Activated CD4-positive, alpha-beta T cell treated with anti-CD3 and anti-CD28 coated beads, Interleukin-10, Interleukin-2, amounts not matched to agents 100 ng/mL and 50 ng/mL, durations not matched to agents 16 hours and 8 hours (primary cell): ENCODE measurements at regions not wholly inside any gene's neighbourhood (a gene's known extent, or its start where the extent isn't known, plus 50 kb on each side); places are given as distances from the start of the nearest gene placed in this dataset.
"Not testable (repeated sequence)": the region's sequence is repeated elsewhere in the genome, so short reads cannot be mapped to it uniquely, and the experiment has no call there.

Source experiments
- DNase-seq: peaks from one replicate; pipeline ENCODE4 v3.0.0-alpha.2; 2020

- DNase-seq: no peak
Observed at GRCh38 chr16:63410594-63410993, 1374.4 kb upstream of the CDH8 start.

- no peak for DNase-seq
Observed at GRCh38 chr16:63403792-63404191, 1367.6 kb upstream of the CDH8 start.

- DNase-seq: not testable (repeated sequence)
Observed at GRCh38 chr16:63388277-63388676, 1352.0 kb upstream of the CDH8 start.

GRCh38 chr16:63385714-63386432 lies 1349.6 kb upstream of the CDH8 start:
- DNase-seq: no peak

GRCh38 chr16:63373744-63374143 lies 1337.5 kb upstream of the CDH8 start:
- no peak for DNase-seq

- DNase-seq: no peak
Observed at GRCh38 chr16:63372815-63373214, 1336.6 kb upstream of the CDH8 start.

- no peak for DNase-seq
Observed at GRCh38 chr16:63372283-63372682, 1336.0 kb upstream of the CDH8 start.

- no peak for DNase-seq
Observed at GRCh38 chr16:63365649-63366304, 1329.5 kb upstream of the CDH8 start.

- DNase-seq: no peak
Observed at GRCh38 chr16:63363738-63364137, 1327.5 kb upstream of the CDH8 start.

- DNase-seq: peak; percentile 41
Observed at GRCh38 chr16:63361032-63361624, 1324.9 kb upstream of the CDH8 start.

GRCh38 chr16:63349961-63350360 lies 1313.7 kb upstream of the CDH8 start:
- DNase-seq: no peak

- DNase-seq: no peak
Observed at GRCh38 chr16:63346000-63346399, 1309.8 kb upstream of the CDH8 start.

GRCh38 chr16:63337264-63337663 lies 1301.0 kb upstream of the CDH8 start:
- DNase-seq: no peak

- no peak for DNase-seq
Observed at GRCh38 chr16:63331111-63331510, 1294.9 kb upstream of the CDH8 start.

- DNase-seq: no peak
Observed at GRCh38 chr16:63326736-63327339, 1290.6 kb upstream of the CDH8 start.

GRCh38 chr16:63323722-63324705 lies 1287.8 kb upstream of the CDH8 start:
- DNase-seq: no peak

- no peak for DNase-seq
Observed at GRCh38 chr16:63323055-63323454, 1286.8 kb upstream of the CDH8 start.

GRCh38 chr16:63315229-63315628 lies 1279.0 kb upstream of the CDH8 start:
- DNase-seq: no peak

- DNase-seq: no peak
Observed at GRCh38 chr16:63312346-63312745, 1276.1 kb upstream of the CDH8 start.

GRCh38 chr16:63311313-63311712 lies 1275.1 kb upstream of the CDH8 start:
- no peak for DNase-seq

GRCh38 chr16:63302811-63303210 lies 1266.6 kb upstream of the CDH8 start:
- no peak for DNase-seq

GRCh38 chr16:63301349-63301748 lies 1265.1 kb upstream of the CDH8 start:
- DNase-seq: no peak

GRCh38 chr16:63298993-63299392 lies 1262.8 kb upstream of the CDH8 start:
- DNase-seq: no peak
